MM.1S (cell line): ENCODE measurements at regions not wholly inside any gene's neighbourhood (a gene's known extent, or its start where the extent isn't known, plus 50 kb on each side); places are given as distances from the start of the nearest gene placed in this dataset.
A peak's percentile ranks its signal among the peaks of the same experiment; 100 is the strongest.

Source experiments
- DNase-seq: peaks from one replicate; pipeline ENCODE4 v3.0.0-alpha.2; 2015
- H2AFZ ChIP-seq: fragments of 300-600 bp; sonication (generic); 2 replicates; pipeline ENCODE4 v1.6.0; 2016; ENCODE audit warnings: antibody characterized with exemption, low read length
- H3F3A ChIP-seq: fragments of 300-600 bp; sonication (generic); 2 replicates; pipeline ENCODE4 v1.6.1; 2016; ENCODE audit warnings: mild to moderate bottlenecking, antibody characterized with exemption, low read length, moderate library complexity, mixed read lengths; ENCODE audit not compliant: insufficient read depth
- H3K27ac ChIP-seq: fragments of 300-600 bp; sonication (generic); 2 replicates; pipeline ENCODE4 v1.5.1; 2016; ENCODE audit warnings: mild to moderate bottlenecking, low read length
- H3K27me3 ChIP-seq: fragments of 300-600 bp; sonication (generic); replicated peaks from 2 replicates; pipeline ENCODE4 v1.6.0; 2016; ENCODE audit warnings: low read length; ENCODE audit not compliant: insufficient read depth
- H3K36me3 ChIP-seq: fragments of 300-600 bp; sonication (generic); replicated peaks from 2 replicates; pipeline ENCODE4 v1.6.1; 2016; ENCODE audit warnings: mild to moderate bottlenecking, low read length, mixed read lengths; ENCODE audit not compliant: insufficient read depth
- H3K4me1 ChIP-seq: fragments of 300-600 bp; sonication (generic); 2 replicates; pipeline ENCODE4 v1.6.1; 2016; ENCODE audit warnings: low read length, mixed read lengths
- H3K4me2 ChIP-seq: fragments of 300-600 bp; sonication (generic); 2 replicates; pipeline ENCODE4 v1.6.0; 2016; ENCODE audit warnings: low read depth, low read length
- H3K4me3 ChIP-seq: fragments of 300-600 bp; sonication (generic); 2 replicates; pipeline ENCODE4 v1.5.1; 2016; ENCODE audit warnings: low read length, mixed read lengths
- H3K79me2 ChIP-seq: fragments of 300-600 bp; sonication (generic); 2 replicates; pipeline ENCODE4 v1.6.1; 2016; ENCODE audit warnings: mixed run types, low read length, mixed read lengths
- H3K9ac ChIP-seq: fragments of 300-600 bp; sonication (generic); 2 replicates; pipeline ENCODE4 v1.6.1; 2016; ENCODE audit warnings: low read length, mixed read lengths
- H3K9me2 ChIP-seq: fragments of 300-600 bp; sonication (generic); replicated peaks from 2 replicates; pipeline ENCODE4 v1.6.1; 2016; ENCODE audit warnings: mild to moderate bottlenecking, low read length, mixed read lengths; ENCODE audit not compliant: insufficient read depth
- H3K9me3 ChIP-seq: fragments of 300-600 bp; sonication (generic); replicated peaks from 2 replicates; pipeline ENCODE4 v1.6.1; 2016; ENCODE audit warnings: mild to moderate bottlenecking, low read length, mixed read lengths; ENCODE audit not compliant: insufficient read depth
- H4K20me1 ChIP-seq: fragments of 300-600 bp; sonication (generic); 2 replicates; pipeline ENCODE4 v1.6.1; 2016; ENCODE audit warnings: mild to moderate bottlenecking, low read length, moderate library complexity, mixed read lengths; ENCODE audit not compliant: insufficient read depth
- EZH2 ChIP-seq: fragments of 300-600 bp; sonication (generic); optimal IDR thresholded peaks from 2 replicates; pipeline ENCODE3; 2017; ENCODE audit warnings: low read depth, mild to moderate bottlenecking, antibody characterized with exemption, low read length, mixed read lengths
- EZH2phosphoT487 ChIP-seq: fragments of 300-600 bp; sonication (generic); IDR thresholded peaks from 2 replicates; pipeline ENCODE4 v1.6.1; 2018; ENCODE audit warnings: antibody characterized with exemption, low read length
- TF ChIP-seq, protein P1 (sequence below): fragments of 300-600 bp; sonication (generic); IDR thresholded peaks from 2 replicates; pipeline ENCODE4 v1.5.1; 2016; ENCODE audit warnings: antibody characterized with exemption, low read length, mixed read lengths

DNA sequence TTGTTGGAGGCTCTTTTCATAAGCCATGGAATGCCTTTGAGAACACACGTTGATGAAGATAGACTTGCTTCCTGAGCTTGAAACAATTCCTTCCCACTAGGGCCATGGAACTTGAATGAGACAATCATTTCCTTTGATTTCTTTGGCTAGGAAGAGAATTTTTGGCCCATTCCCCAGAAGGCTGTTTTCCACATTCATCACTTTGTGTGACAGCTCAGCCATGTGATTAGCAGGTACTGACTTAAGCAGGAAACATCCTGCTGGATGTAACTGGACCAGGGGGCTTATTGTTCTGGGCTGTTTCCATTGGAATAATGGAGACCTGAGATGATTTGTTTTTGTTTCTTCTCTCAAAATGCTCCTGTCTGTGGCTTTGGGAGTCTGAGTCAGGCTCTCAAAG is 469.8 kb upstream of the SEL1L start:
- no peaks in the 10 kb centered on the region for H3F3A ChIP-seq
- no peaks in the 10 kb centered on the region for H3K4me1 ChIP-seq
- no peak overlapping the region for H3K4me3 ChIP-seq
- no peak for TF ChIP-seq EZH2
- no peak for TF ChIP-seq EZH2phosphoT487
- TF ChIP-seq, protein P1, sequence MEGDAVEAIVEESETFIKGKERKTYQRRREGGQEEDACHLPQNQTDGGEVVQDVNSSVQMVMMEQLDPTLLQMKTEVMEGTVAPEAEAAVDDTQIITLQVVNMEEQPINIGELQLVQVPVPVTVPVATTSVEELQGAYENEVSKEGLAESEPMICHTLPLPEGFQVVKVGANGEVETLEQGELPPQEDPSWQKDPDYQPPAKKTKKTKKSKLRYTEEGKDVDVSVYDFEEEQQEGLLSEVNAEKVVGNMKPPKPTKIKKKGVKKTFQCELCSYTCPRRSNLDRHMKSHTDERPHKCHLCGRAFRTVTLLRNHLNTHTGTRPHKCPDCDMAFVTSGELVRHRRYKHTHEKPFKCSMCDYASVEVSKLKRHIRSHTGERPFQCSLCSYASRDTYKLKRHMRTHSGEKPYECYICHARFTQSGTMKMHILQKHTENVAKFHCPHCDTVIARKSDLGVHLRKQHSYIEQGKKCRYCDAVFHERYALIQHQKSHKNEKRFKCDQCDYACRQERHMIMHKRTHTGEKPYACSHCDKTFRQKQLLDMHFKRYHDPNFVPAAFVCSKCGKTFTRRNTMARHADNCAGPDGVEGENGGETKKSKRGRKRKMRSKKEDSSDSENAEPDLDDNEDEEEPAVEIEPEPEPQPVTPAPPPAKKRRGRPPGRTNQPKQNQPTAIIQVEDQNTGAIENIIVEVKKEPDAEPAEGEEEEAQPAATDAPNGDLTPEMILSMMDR = no peak
- H3K36me3 ChIP-seq = no peaks in the 10 kb centered on the region
- no peaks in the 10 kb centered on the region for H3K9me3 ChIP-seq
- no peak overlapping the region for H2AFZ ChIP-seq
- H3K9me2 ChIP-seq = no peaks in the 10 kb centered on the region
- no peak overlapping the region for H3K9ac ChIP-seq
- H3K27me3 ChIP-seq = no peaks in the 10 kb centered on the region
- no peak overlapping the region for H3K27ac ChIP-seq
- no peaks in the 10 kb centered on the region for H4K20me1 ChIP-seq
- H3K79me2 ChIP-seq = no peaks in the 10 kb centered on the region
- no peak for DNase-seq
- H3K4me2 ChIP-seq = no peak overlapping the region

DNA sequence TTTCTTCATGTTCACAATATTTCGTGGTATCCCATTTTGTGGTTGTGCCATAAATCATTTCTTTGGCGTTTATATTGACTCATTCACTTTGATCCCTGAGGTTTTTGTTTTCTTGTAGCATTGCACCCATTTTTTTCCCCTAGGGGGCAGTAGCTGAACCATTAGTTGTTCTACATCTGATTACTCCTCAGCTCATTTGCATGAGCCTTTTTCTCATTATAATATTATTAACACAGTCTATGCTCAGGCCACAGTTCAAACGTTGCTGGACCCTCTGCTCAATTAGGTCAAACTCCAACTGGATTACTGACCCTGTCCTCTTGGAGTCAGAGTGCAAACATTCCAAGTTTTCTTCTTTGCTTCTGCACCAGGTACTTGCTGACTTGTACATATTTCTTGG is 475.4 kb upstream of the SEL1L start:
- Histone ChIP-seq H3K9ac (no peak overlapping the region), H3K9me3 (no peaks in the 10 kb centered on the region), H3K9me2 (no peaks in the 10 kb centered on the region), H2AFZ (no peak overlapping the region), H4K20me1 (no peaks in the 10 kb centered on the region), H3K4me1 (no peaks in the 10 kb centered on the region), H3K4me3 (no peak overlapping the region), H3K27ac (no peak overlapping the region), H3K27me3 (no peaks in the 10 kb centered on the region), H3F3A (no peaks in the 10 kb centered on the region), H3K79me2 (no peaks in the 10 kb centered on the region), H3K4me2 (no peak overlapping the region), H3K36me3 (no peaks in the 10 kb centered on the region)
- TF ChIP-seq, protein P1 = peak; percentile 44
- TF ChIP-seq EZH2phosphoT487 = no peak
- no peak for DNase-seq

DNA sequence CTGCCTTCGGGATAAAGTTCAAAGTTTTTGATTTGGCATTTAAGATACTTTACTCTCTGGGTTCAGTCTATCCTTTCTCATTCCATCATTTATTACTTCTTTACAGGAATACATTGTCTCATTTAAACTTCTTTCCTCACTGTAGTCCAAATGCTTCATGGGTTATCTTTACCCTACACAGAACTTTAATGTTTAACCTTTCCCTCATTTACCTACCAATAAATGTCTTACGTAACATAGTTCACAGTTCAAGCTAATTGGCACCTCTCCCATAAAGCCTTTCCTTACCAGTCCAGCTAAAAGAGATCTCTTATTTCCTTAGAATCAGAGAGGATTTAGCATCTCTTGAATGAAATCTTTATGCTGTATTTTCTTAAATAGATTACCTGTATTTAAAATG is 476.3 kb upstream of the SEL1L start:
- no peak overlapping the region for H2AFZ ChIP-seq
- H3K79me2 ChIP-seq = no peaks in the 10 kb centered on the region
- H3K36me3 ChIP-seq = no peaks in the 10 kb centered on the region
- no peaks in the 10 kb centered on the region for H3K27me3 ChIP-seq
- H3K9ac ChIP-seq = no peak overlapping the region
- TF ChIP-seq, protein P1 = no peak
- TF ChIP-seq EZH2phosphoT487 = no peak
- TF ChIP-seq EZH2 = no peak
- H3K9me3 ChIP-seq = no peaks in the 10 kb centered on the region
- H3K4me3 ChIP-seq = no peak overlapping the region
- H3K9me2 ChIP-seq = no peaks in the 10 kb centered on the region
- no peaks in the 10 kb centered on the region for H4K20me1 ChIP-seq
- DNase-seq = no peak
- no peaks in the 10 kb centered on the region for H3F3A ChIP-seq
- no peak overlapping the region for H3K4me2 ChIP-seq
- H3K27ac ChIP-seq = no peak overlapping the region
- no peaks in the 10 kb centered on the region for H3K4me1 ChIP-seq

DNA sequence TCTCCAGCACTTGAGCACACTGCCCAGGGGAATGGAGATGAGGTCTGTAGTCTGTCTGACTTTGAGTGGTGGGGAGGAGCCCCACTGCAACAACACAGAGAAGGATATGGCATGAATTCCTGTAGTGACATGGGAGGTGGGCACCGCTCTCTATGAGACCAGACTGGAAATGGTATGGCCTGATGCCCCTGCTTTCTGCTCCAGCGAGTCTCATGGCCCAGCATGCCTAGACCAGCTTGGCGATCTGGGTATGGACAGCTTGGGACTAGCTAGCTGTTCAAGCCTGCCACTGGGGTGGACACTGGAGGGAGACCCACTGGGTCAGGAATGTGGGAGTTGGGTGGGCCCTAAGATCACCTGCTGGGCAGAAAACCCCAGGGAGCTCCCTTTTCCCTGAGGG is 477.8 kb upstream of the SEL1L start:
- H3K4me3 ChIP-seq = no peak overlapping the region

More for the DNA sequence above, 477.8 kb upstream of the SEL1L start:
- Histone ChIP-seq H3K79me2 (no peaks in the 10 kb centered on the region), H3K27me3 (no peaks in the 10 kb centered on the region), H3K9me2 (no peaks in the 10 kb centered on the region), H3K36me3 (no peaks in the 10 kb centered on the region), H3K27ac (no peak overlapping the region), H3F3A (no peaks in the 10 kb centered on the region), H2AFZ (no peak overlapping the region), H3K9ac (no peak overlapping the region), H4K20me1 (no peaks in the 10 kb centered on the region), H3K4me1 (no peaks in the 10 kb centered on the region), H3K9me3 (no peaks in the 10 kb centered on the region), H3K4me2 (no peak overlapping the region)
- DNase-seq = no peak
- TF ChIP-seq EZH2phosphoT487 = no peak
- TF ChIP-seq, protein P1 = no peak
- TF ChIP-seq EZH2 = no peak
